ENCODE measurements at regions not wholly inside any gene's neighbourhood (a gene's known extent, or its start where the extent isn't known, plus 50 kb on each side); places are given as distances from the start of the nearest gene placed in this dataset.
A peak's percentile ranks its signal among the peaks of the same experiment; 100 is the strongest.

GRCh38 chr12:60252359-60253096 lies 656.7 kb downstream of the SLC16A7 start:
- Histone ChIP-seq H3K4me3 (ENCODE audit: low read depth, low read length) (no peak overlapping the region), H3K36me3 (ENCODE audit: control insufficient read depth, insufficient read depth, low read length) (no peaks in the 10 kb centered on the region), H3K27me3 (ENCODE audit: control insufficient read depth, insufficient read depth, low read length) (no peaks in the 10 kb centered on the region)
- TF ChIP-seq CTCF (IDR thresholded peaks at IDR 0.05; ENCODE audit: insufficient read depth, low read length, poor library complexity, severe bottlenecking), result no peak
- no peak for DNase-seq (ENCODE audit: low read depth)

- TF ChIP-seq CTCF (IDR thresholded peaks at IDR 0.05; ENCODE audit: insufficient read depth, low read length, poor library complexity, severe bottlenecking), result no peak
- DNase-seq (ENCODE audit: low read depth), result no peak
- H3K36me3 ChIP-seq (ENCODE audit: control insufficient read depth, insufficient read depth, low read length), result no peaks in the 10 kb centered on the region
- no peaks in the 10 kb centered on the region for H3K27me3 ChIP-seq (ENCODE audit: control insufficient read depth, insufficient read depth, low read length)
- no peak overlapping the region for H3K4me3 ChIP-seq (ENCODE audit: low read depth, low read length)
Observed at GRCh38 chr12:60255044-60255443, 659.2 kb downstream of the SLC16A7 start.

- no peak for DNase-seq (ENCODE audit: low read depth)
- no peaks in the 10 kb centered on the region for H3K36me3 ChIP-seq (ENCODE audit: control insufficient read depth, insufficient read depth, low read length)
- H3K4me3 ChIP-seq (ENCODE audit: low read depth, low read length), result no peak overlapping the region
- TF ChIP-seq CTCF (IDR thresholded peaks at IDR 0.05; ENCODE audit: insufficient read depth, low read length, poor library complexity, severe bottlenecking), result peak; percentile 14
- no peaks in the 10 kb centered on the region for H3K27me3 ChIP-seq (ENCODE audit: control insufficient read depth, insufficient read depth, low read length)
Observed at GRCh38 chr12:60257063-60257462, 661.2 kb downstream of the SLC16A7 start.

- H3K27me3 ChIP-seq (ENCODE audit: control insufficient read depth, insufficient read depth, low read length), result no peaks in the 10 kb centered on the region
- H3K4me3 ChIP-seq (ENCODE audit: low read depth, low read length), result no peak overlapping the region
- DNase-seq (ENCODE audit: low read depth), result no peak
- TF ChIP-seq CTCF (IDR thresholded peaks at IDR 0.05; ENCODE audit: insufficient read depth, low read length, poor library complexity, severe bottlenecking), result no peak
- no peaks in the 10 kb centered on the region for H3K36me3 ChIP-seq (ENCODE audit: control insufficient read depth, insufficient read depth, low read length)
Observed at GRCh38 chr12:60259225-60259624, 663.4 kb downstream of the SLC16A7 start.

- DNase-seq (ENCODE audit: low read depth), result no peak
- H3K36me3 ChIP-seq (ENCODE audit: control insufficient read depth, insufficient read depth, low read length), result no peaks in the 10 kb centered on the region
- H3K4me3 ChIP-seq (ENCODE audit: low read depth, low read length), result no peak overlapping the region
- no peaks in the 10 kb centered on the region for H3K27me3 ChIP-seq (ENCODE audit: control insufficient read depth, insufficient read depth, low read length)
- TF ChIP-seq CTCF (IDR thresholded peaks at IDR 0.05; ENCODE audit: insufficient read depth, low read length, poor library complexity, severe bottlenecking), result no peak
Observed at GRCh38 chr12:60262378-60262777, 666.5 kb downstream of the SLC16A7 start.

GRCh38 chr12:60263161-60263560 lies 667.3 kb downstream of the SLC16A7 start:
- no peak overlapping the region for H3K4me3 ChIP-seq (ENCODE audit: low read depth, low read length)
- DNase-seq (ENCODE audit: low read depth), result no peak
- no peak for TF ChIP-seq CTCF (IDR thresholded peaks at IDR 0.05; ENCODE audit: insufficient read depth, low read length, poor library complexity, severe bottlenecking)
- no peaks in the 10 kb centered on the region for H3K27me3 ChIP-seq (ENCODE audit: control insufficient read depth, insufficient read depth, low read length)
- no peaks in the 10 kb centered on the region for H3K36me3 ChIP-seq (ENCODE audit: control insufficient read depth, insufficient read depth, low read length)

Data from kidney epithelial cell (primary cell).